SK-N-SH (cell line): ENCODE measurements at regions not wholly inside any gene's neighbourhood (a gene's known extent, or its start where the extent isn't known, plus 50 kb on each side); places are given as distances from the start of the nearest gene placed in this dataset.

Experiments
- CTCF ChIA-PET: fragments of 300-600, 350-600 bp; formaldehyde crosslinking; extraction: SDS; loops from one replicate; lab custom pipeline; 2021; lab: Yijun Ruan, JAX
- POLR2A ChIA-PET: fragments of 350-600 bp; sonication (Branson Sonifier 250); formaldehyde crosslinking; extraction: SDS; loops from one replicate; lab custom pipeline; 2020; ENCODE audit warnings: antibody characterized with exemption, inconsistent platforms; lab: Yijun Ruan, JAX
- DNase-seq: peaks from one replicate; pipeline ENCODE4 v3.0.0; 2012
- H2AFZ ChIP-seq: fragments of 200-600 bp; sonication (generic); 2 replicates; pipeline ENCODE4 v1.8.1; 2016; ENCODE audit warnings: antibody characterized with exemption, mild to moderate bottlenecking, low read depth
- H3F3A ChIP-seq: fragments of 200-600 bp; sonication (generic); replicated peaks from 2 replicates; pipeline ENCODE3; 2016; ENCODE audit warnings: antibody characterized with exemption, mild to moderate bottlenecking; ENCODE audit not compliant: insufficient read depth
- H3K27ac ChIP-seq, 2 experiments: fragments of 200-500 bp in 1 of 2; fragments of 200-600 bp in 1 of 2; sonication (Bioruptor generic) in 1 of 2; sonication (generic), shearing (Covaris generic) in 1 of 2; 2 replicates each; pipeline versions ENCODE4 v1.5.1 to v1.6.1; 2014 to 2016; ENCODE audit warnings: low read depth in 2 of 2, inconsistent platforms in 1 of 2, low read length in 1 of 2, mild to moderate bottlenecking in 1 of 2, mixed read lengths in 1 of 2
- H3K27me3 ChIP-seq: fragments of 200-600 bp; sonication (generic), shearing (Covaris generic); 2 replicates; pipeline ENCODE4 v1.6.1; 2016; ENCODE audit warnings: mixed run types; ENCODE audit not compliant: insufficient read depth
- H3K36me3 ChIP-seq, 2 experiments: fragments of 200-500 bp in 1 of 2; fragments of 200-600 bp in 1 of 2; sonication (Bioruptor generic) in 1 of 2; sonication (generic) in 1 of 2; replicated peaks in 1 of 2; 2 replicates each; pipeline versions ENCODE3 to v1.5.1; 2014 to 2016; ENCODE audit warnings: low read length in 1 of 2, mild to moderate bottlenecking in 1 of 2; ENCODE audit not compliant: insufficient read depth in 2 of 2, control insufficient read depth in 1 of 2
- H3K4me1 ChIP-seq, 2 experiments: fragments of 200-500 bp in 1 of 2; fragments of 200-600 bp in 1 of 2; sonication (Bioruptor generic) in 1 of 2; sonication (generic), shearing (Covaris generic) in 1 of 2; 2 replicates each; pipeline versions ENCODE4 v1.5.1 to v1.6.1; 2014 to 2016; ENCODE audit warnings: low read depth in 1 of 2, low read length in 1 of 2, mixed run types in 1 of 2; ENCODE audit not compliant: insufficient read depth in 2 of 2, control insufficient read depth in 1 of 2
- H3K4me2 ChIP-seq: fragments of 200-600 bp; sonication (generic), shearing (Covaris generic); 2 replicates; pipeline ENCODE4 v1.6.1; 2017; ENCODE audit warnings: mixed run types
- H3K4me3 ChIP-seq, 2 experiments: fragments of 200-500 bp in 1 of 2; fragments of 200-600 bp in 1 of 2; sonication (Bioruptor generic) in 1 of 2; sonication (generic), shearing (Covaris generic) in 1 of 2; 2 replicates each; pipeline versions ENCODE4 v1.5.1 to v1.8.1; 2014 to 2016; ENCODE audit warnings: low read depth in 2 of 2, inconsistent platforms in 1 of 2, low read length in 1 of 2, mild to moderate bottlenecking in 1 of 2, mixed read lengths in 1 of 2, moderate library complexity in 1 of 2
- H3K79me2 ChIP-seq: fragments of 200-600 bp; sonication (generic); 2 replicates; pipeline ENCODE4 v1.8.1; 2017; ENCODE audit warnings: mild to moderate bottlenecking; ENCODE audit not compliant: insufficient read depth
- H3K9ac ChIP-seq: fragments of 200-600 bp; sonication (generic); 2 replicates; pipeline ENCODE4 v1.6.1; 2017; ENCODE audit warnings: mixed run types
- H3K9me2 ChIP-seq: fragments of 200-600 bp; sonication (generic); 2 replicates; pipeline ENCODE4 v1.6.1; 2017; ENCODE audit warnings: mixed run types
- H3K9me3 ChIP-seq: fragments of 200-600 bp; sonication (generic); 2 replicates; pipeline ENCODE4 v1.6.1; 2017; ENCODE audit warnings: mixed run types, mild to moderate bottlenecking, moderate library complexity
- H4K20me1 ChIP-seq: fragments of 200-600 bp; sonication (generic); 2 replicates; pipeline ENCODE4 v1.6.1; 2017; ENCODE audit warnings: mild to moderate bottlenecking, mixed run types; ENCODE audit not compliant: insufficient read depth
- CHD2 ChIP-seq: fragments of 150-350 bp; IDR thresholded peaks from 2 replicates; pipeline ENCODE4 v1.6.1; 2018; ENCODE audit warnings: low read length; ENCODE audit not compliant: partially characterized antibody
- EZH2phosphoT487 ChIP-seq: fragments of 200-600 bp; sonication (generic); IDR thresholded peaks from 2 replicates; pipeline ENCODE4 v1.6.1; 2017; ENCODE audit warnings: low read depth, mixed run types, mild to moderate bottlenecking, antibody characterized with exemption, moderate library complexity, borderline replicate concordance
- FOSL2 ChIP-seq: IDR thresholded peaks from 2 replicates; pipeline ENCODE4 v1.4.0; 2012; ENCODE audit warnings: low read depth, mild to moderate bottlenecking, moderate library complexity, borderline replicate concordance
- FOXJ3 ChIP-seq: sonication (generic); formaldehyde crosslinking; IDR thresholded peaks from 2 replicates; pipeline ENCODE4 v1.5.1; 2020; ENCODE audit warnings: mild to moderate bottlenecking, missing genetic modification reagents
- FOXM1 ChIP-seq: IDR thresholded peaks from 2 replicates; pipeline ENCODE4 v1.4.0; 2012; ENCODE audit warnings: low read depth, mild to moderate bottlenecking
- GATA2 ChIP-seq: sonication (generic); formaldehyde crosslinking; IDR thresholded peaks from 2 replicates; pipeline ENCODE4 v1.5.0; 2020; ENCODE audit warnings: mild to moderate bottlenecking, missing genetic modification reagents
- MEF2A ChIP-seq: IDR thresholded peaks from 2 replicates; pipeline ENCODE4 v1.4.0; 2012; ENCODE audit warnings: low read depth, borderline replicate concordance
- MXI1 ChIP-seq: IDR thresholded peaks from 2 replicates; pipeline ENCODE4 v1.6.1; 2012; ENCODE audit warnings: mild to moderate bottlenecking, low read depth, low read length, improper control_type of control experiment
- RCOR1 ChIP-seq: fragments of 150-350 bp; IDR thresholded peaks from 2 replicates; pipeline ENCODE4 v1.6.1; 2017; ENCODE audit warnings: antibody characterized with exemption, low read length
- RXRA ChIP-seq: IDR thresholded peaks from 2 replicates; pipeline ENCODE4 v1.4.0; 2012; ENCODE audit warnings: low read depth, mild to moderate bottlenecking, borderline replicate concordance
- SIN3A ChIP-seq: IDR thresholded peaks from 2 replicates; pipeline ENCODE4 v1.6.1; 2012; ENCODE audit warnings: low read depth, mild to moderate bottlenecking, low read length, moderate library complexity, borderline replicate concordance
- TAF1 ChIP-seq: IDR thresholded peaks from 2 replicates; pipeline ENCODE4 v1.6.1; 2012; ENCODE audit warnings: low read depth, mild to moderate bottlenecking, low read length, moderate library complexity, borderline replicate concordance
- TCF12 ChIP-seq: IDR thresholded peaks from 2 replicates; pipeline ENCODE4 v1.4.0; 2012
- TEAD4 ChIP-seq: IDR thresholded peaks from 2 replicates; pipeline ENCODE4 v1.4.0; 2012; ENCODE audit warnings: mild to moderate bottlenecking, borderline replicate concordance; ENCODE audit not compliant: insufficient read depth
- YY1 ChIP-seq: IDR thresholded peaks from 2 replicates; pipeline ENCODE4 v1.4.0; 2012; ENCODE audit warnings: low read depth, mild to moderate bottlenecking
- WGBS: methylation state at CpG from one replicate; pipeline ENCODE4 v1.1.6; 2017; ENCODE audit warnings: low lambda C conversion rate; 5-methylcytosine and 5-hydroxymethylcytosine counted together
- TF ChIP-seq, protein P1 (sequence below): IDR thresholded peaks from 2 replicates; pipeline ENCODE4 v1.4.0; 2012; ENCODE audit warnings: low read depth
- TF ChIP-seq, protein P2 (sequence below): IDR thresholded peaks from 2 replicates; pipeline ENCODE4 v1.4.0; 2012; ENCODE audit warnings: low read depth, borderline replicate concordance

DNA sequence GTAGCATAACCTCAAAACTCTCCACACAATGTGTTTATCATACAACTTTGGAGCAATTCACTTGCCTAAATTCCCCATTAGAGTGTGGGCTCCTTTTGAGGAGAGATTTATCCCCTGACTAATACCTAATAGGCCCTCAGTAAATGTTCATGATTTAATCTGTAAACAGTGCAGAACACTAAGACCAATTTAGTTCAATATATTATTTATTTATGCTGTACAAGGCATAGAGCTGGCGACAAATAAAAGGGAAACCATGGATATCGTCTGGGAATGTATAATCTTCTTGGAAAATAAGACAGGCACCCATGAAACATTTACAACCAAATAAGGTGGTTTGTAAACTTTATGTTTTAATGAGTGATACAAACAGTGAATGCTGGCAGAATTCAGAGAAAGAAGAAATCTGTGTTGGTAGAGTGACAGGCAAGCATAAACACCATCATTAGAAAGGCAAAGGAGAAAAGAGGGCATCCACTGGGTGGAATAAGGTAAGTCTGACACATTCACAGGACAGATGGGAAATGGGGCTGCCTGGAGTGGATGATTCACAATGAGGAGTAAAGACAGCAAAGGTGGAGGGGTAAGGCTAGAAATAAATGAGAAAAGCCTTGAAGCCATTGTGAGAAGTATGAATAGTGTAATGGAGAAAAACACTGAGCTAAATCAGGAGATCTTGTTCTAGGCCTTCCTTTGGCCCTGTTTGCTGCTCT lies 106.1 kb upstream of the MIR17HG start:
- 55% methylated on average over 2 of the region's 2 CpGs for WGBS
- Histone ChIP-seq H3K9ac (no peak overlapping the region), H3K79me2 (no peaks in the 10 kb centered on the region), H3K36me3 (no peaks in the 10 kb centered on the region), H4K20me1 (no peaks in the 10 kb centered on the region), H3K4me3 (no peak overlapping the region), H3K27ac (no peak overlapping the region), H3K27me3 (no peaks in the 10 kb centered on the region), H3K9me2 (no peaks in the 10 kb centered on the region), H3K4me1 (no peaks in the 10 kb centered on the region), H3K9me3 (no peaks in the 10 kb centered on the region), H2AFZ (no peak overlapping the region), H3F3A (no peaks in the 10 kb centered on the region), H3K4me2 (no peak overlapping the region)
- DNase-seq: no peak
- ChIA-PET CTCF (no interaction called here), POLR2A (no interaction called here)
- TF ChIP-seq TCF12 (no peak), RCOR1 (no peak), SIN3A (no peak), MEF2A (no peak), TAF1 (no peak), FOSL2 (no peak), GATA2 (CRISPR knock-in tag) (no peak), MXI1 (no peak), EZH2phosphoT487 (no peak)
- TF ChIP-seq, protein P1, sequence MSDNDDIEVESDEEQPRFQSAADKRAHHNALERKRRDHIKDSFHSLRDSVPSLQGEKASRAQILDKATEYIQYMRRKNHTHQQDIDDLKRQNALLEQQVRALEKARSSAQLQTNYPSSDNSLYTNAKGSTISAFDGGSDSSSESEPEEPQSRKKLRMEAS: no peak

DNA sequence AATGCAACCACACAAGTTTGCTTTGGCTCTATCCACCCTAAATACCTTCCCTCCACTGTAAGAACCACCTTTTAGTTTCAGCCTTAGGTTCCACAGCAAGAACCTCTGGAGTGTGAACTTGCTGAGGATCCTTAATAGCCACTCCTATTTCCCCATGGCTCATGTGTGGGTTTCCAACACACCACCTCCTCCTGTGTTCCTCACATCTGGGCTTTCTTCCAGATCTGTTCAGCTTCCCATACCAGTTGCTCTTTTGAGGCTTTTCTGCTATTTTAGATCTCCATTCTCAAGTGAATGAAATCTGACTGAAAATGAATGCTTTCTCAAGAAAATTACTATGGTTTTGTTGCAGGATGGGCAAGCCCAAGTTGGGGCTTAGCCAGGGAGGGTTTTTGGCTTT lies 104.8 kb upstream of the MIR17HG start:
- H3K79me2 ChIP-seq: no peaks in the 10 kb centered on the region
- no peak overlapping the region for H3K4me3 ChIP-seq
- H3K36me3 ChIP-seq: no peaks in the 10 kb centered on the region
- no peaks in the 10 kb centered on the region for H3K9me2 ChIP-seq
- H3K9me3 ChIP-seq: no peaks in the 10 kb centered on the region
- no peak for DNase-seq
- H3F3A ChIP-seq: no peaks in the 10 kb centered on the region
- no peaks in the 10 kb centered on the region for H3K27me3 ChIP-seq
- ChIA-PET CTCF (no interaction called here), POLR2A (no interaction called here)
- no peak overlapping the region for H3K27ac ChIP-seq
- no peaks in the 10 kb centered on the region for H3K4me1 ChIP-seq
- no peaks in the 10 kb centered on the region for H4K20me1 ChIP-seq
- H3K4me2 ChIP-seq: no peak overlapping the region
- no peak overlapping the region for H3K9ac ChIP-seq
- TF ChIP-seq FOXM1: no peak
- no peak for TF ChIP-seq YY1
- no peak for TF ChIP-seq FOXJ3 (CRISPR knock-in tag)
- TF ChIP-seq RXRA: no peak
- H2AFZ ChIP-seq: no peak overlapping the region

DNA sequence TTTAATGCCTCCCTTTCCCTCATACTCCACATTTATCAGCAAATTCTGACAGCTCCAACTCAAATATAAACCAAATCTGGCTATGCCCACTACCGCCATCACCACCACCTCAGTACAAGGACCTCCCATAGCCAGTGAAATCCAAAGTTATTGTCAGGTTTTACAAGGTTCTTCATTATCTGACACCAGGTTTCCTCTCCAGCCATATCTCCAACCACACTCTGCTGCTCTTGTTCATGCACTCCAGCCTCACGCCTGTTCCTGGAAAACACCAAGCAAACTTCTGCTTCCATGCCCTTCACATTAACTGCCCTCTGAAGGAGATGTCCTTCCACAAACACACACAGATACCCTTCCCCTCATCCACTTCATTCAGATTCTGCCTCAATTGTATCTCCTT lies 102.2 kb upstream of the MIR17HG start:
- no peaks in the 10 kb centered on the region for H3K9me2 ChIP-seq
- H3K79me2 ChIP-seq: no peaks in the 10 kb centered on the region
- no peaks in the 10 kb centered on the region for H3K4me1 ChIP-seq
- H4K20me1 ChIP-seq: no peaks in the 10 kb centered on the region
- H3K27ac ChIP-seq: no peak overlapping the region
- no peaks in the 10 kb centered on the region; the same call in 1 of the 2 replicates for H3K27me3 ChIP-seq
- no peaks in the 10 kb centered on the region for H3K36me3 ChIP-seq
- H3K4me2 ChIP-seq: no peak overlapping the region
- no peak overlapping the region for H3K9ac ChIP-seq
- H2AFZ ChIP-seq: no peak overlapping the region
- H3K9me3 ChIP-seq: no peaks in the 10 kb centered on the region
- no peak for DNase-seq
- POLR2A ChIA-PET: no interaction called here
- CTCF ChIA-PET: interaction anchor here (1.1 to 5.4 kb wide), 4 partner anchors 60 to 111 kb away, joined by 4 to 19 read pairs (median 6); no protein-coding TSS in a partner anchor
- H3F3A ChIP-seq: no peaks in the 10 kb centered on the region
- 87% methylated on average over 2 of the region's 2 CpGs for WGBS
- no peak overlapping the region for H3K4me3 ChIP-seq
- no peak for TF ChIP-seq RXRA
- no peak for TF ChIP-seq MXI1
- TF ChIP-seq, protein P1: no peak
- TF ChIP-seq TEAD4: no peak
- no peak for TF ChIP-seq SIN3A
- no peak for TF ChIP-seq FOXM1
- no peak for TF ChIP-seq TCF12
- no peak for TF ChIP-seq CHD2
- TF ChIP-seq, protein P2, sequence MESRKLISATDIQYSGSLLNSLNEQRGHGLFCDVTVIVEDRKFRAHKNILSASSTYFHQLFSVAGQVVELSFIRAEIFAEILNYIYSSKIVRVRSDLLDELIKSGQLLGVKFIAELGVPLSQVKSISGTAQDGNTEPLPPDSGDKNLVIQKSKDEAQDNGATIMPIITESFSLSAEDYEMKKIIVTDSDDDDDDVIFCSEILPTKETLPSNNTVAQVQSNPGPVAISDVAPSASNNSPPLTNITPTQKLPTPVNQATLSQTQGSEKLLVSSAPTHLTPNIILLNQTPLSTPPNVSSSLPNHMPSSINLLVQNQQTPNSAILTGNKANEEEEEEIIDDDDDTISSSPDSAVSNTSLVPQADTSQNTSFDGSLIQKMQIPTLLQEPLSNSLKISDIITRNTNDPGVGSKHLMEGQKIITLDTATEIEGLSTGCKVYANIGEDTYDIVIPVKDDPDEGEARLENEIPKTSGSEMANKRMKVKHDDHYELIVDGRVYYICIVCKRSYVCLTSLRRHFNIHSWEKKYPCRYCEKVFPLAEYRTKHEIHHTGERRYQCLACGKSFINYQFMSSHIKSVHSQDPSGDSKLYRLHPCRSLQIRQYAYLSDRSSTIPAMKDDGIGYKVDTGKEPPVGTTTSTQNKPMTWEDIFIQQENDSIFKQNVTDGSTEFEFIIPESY: no peak
